AG08395 (cell line): ENCODE measurements at regions not wholly inside any gene's neighbourhood (a gene's known extent, or its start where the extent isn't known, plus 50 kb on each side); places are given as distances from the start of the nearest gene placed in this dataset.
A peak's percentile ranks its signal among the peaks of the same experiment; 100 is the strongest.
"Not testable (repeated sequence)": the region's sequence is repeated elsewhere in the genome, so short reads cannot be mapped to it uniquely, and the experiment has no call there.

ENCODE experiments used
- DNase-seq: peaks from one replicate; pipeline ENCODE4 v3.0.0; 2012; ENCODE audit warnings: mixed read lengths, low spot score

- peak; percentile 29 for DNase-seq
Measured at GRCh38 chr6:7016226-7016625, 91.5 kb upstream of the RREB1 start.

- DNase-seq = no peak
Measured at GRCh38 chr6:7021301-7021700, 86.5 kb upstream of the RREB1 start.

- no peak for DNase-seq
Measured at GRCh38 chr6:7025861-7026260, 81.9 kb upstream of the RREB1 start.

- DNase-seq = not testable (repeated sequence)
Measured at GRCh38 chr6:7028963-7029362, 78.8 kb upstream of the RREB1 start.

- DNase-seq = not testable (repeated sequence)
Measured at GRCh38 chr6:7030968-7031367, 76.8 kb upstream of the RREB1 start.

GRCh38 chr6:7033202-7033601, 74.6 kb upstream of the RREB1 start:
- no peak for DNase-seq

- DNase-seq = no peak
Measured at GRCh38 chr6:7034055-7034454, 73.7 kb upstream of the RREB1 start.

- DNase-seq = no peak
Measured at GRCh38 chr6:7035837-7036249, 71.9 kb upstream of the RREB1 start.

- no peak for DNase-seq
Measured at GRCh38 chr6:7041511-7042026, 66.2 kb upstream of the RREB1 start.

GRCh38 chr6:7042056-7042653, 65.6 kb upstream of the RREB1 start:
- DNase-seq = no peak

- no peak for DNase-seq
Measured at GRCh38 chr6:7042654-7043545, 64.9 kb upstream of the RREB1 start.

- no peak for DNase-seq
Measured at GRCh38 chr6:7045331-7045730, 62.4 kb upstream of the RREB1 start.

- DNase-seq = no peak
Measured at GRCh38 chr6:7045746-7046145, 62.0 kb upstream of the RREB1 start.

GRCh38 chr6:7047128-7047527, 60.6 kb upstream of the RREB1 start:
- no peak for DNase-seq

GRCh38 chr6:7047966-7048365, 59.8 kb upstream of the RREB1 start:
- no peak for DNase-seq

GRCh38 chr6:7048894-7049293, 58.9 kb upstream of the RREB1 start:
- no peak for DNase-seq

GRCh38 chr6:7050004-7050403, 57.8 kb upstream of the RREB1 start:
- no peak for DNase-seq

- peak; percentile 44 for DNase-seq
Measured at GRCh38 chr6:7050872-7051779, 56.6 kb upstream of the RREB1 start.

GRCh38 chr6:7051780-7052442, 55.9 kb upstream of the RREB1 start:
- DNase-seq = peak; percentile 27

GRCh38 chr6:7052443-7053011, 55.2 kb upstream of the RREB1 start:
- DNase-seq = peak; percentile 62

- DNase-seq = no peak
Measured at GRCh38 chr6:7053125-7053774, 54.5 kb upstream of the RREB1 start.
